SK-N-MC (cell line): ENCODE measurements at regions not wholly inside any gene's neighbourhood (a gene's known extent, or its start where the extent isn't known, plus 50 kb on each side); places are given as distances from the start of the nearest gene placed in this dataset.

Source experiments
- DNase-seq: peaks from one replicate; pipeline ENCODE4 v3.0.0-alpha.2; 2011; ENCODE audit warnings: low read depth, low spot score
- H3K27ac ChIP-seq: fragments of 200-600 bp; sonication (generic); 2 replicates; pipeline ENCODE4 v1.5.1; 2016; ENCODE audit warnings: mixed run types
- H3K36me3 ChIP-seq: fragments of 200-600 bp; sonication (generic); 2 replicates; pipeline ENCODE4 v1.6.1; 2017; ENCODE audit warnings: antibody characterized with exemption, low read length, mixed read lengths; ENCODE audit not compliant: insufficient read depth
- H3K4me3 ChIP-seq: fragments of 200-600 bp; sonication (generic); 2 replicates; pipeline ENCODE4 v1.5.1; 2016
- H3K9ac ChIP-seq: fragments of 200-600 bp; sonication (generic); 2 replicates; pipeline ENCODE4 v1.8.0; 2017; ENCODE audit warnings: mixed run types, mixed read lengths; ENCODE audit not compliant: insufficient read length
- H3K9me3 ChIP-seq: fragments of 200-600 bp; sonication (generic); 2 replicates; pipeline ENCODE4 v1.6.1; 2017; ENCODE audit warnings: low read depth, mild to moderate bottlenecking, antibody characterized with exemption, low read length, moderate library complexity, mixed read lengths
- EZH2 ChIP-seq: fragments of 200-600 bp; sonication (generic); IDR thresholded peaks from one replicate; pipeline ENCODE4 v1.6.1; 2017; ENCODE audit warnings: antibody characterized with exemption
- FOXP2 ChIP-seq: optimal IDR thresholded peaks from 2 replicates; pipeline ENCODE3; 2011; ENCODE audit warnings: mild to moderate bottlenecking, moderate library complexity; ENCODE audit not compliant: insufficient read depth; ENCODE audit errors: extremely low read length, control extremely low read depth
- POLR2AphosphoS5 ChIP-seq: IDR thresholded peaks from 2 replicates; pipeline ENCODE4 v1.6.1; 2012; ENCODE audit warnings: mild to moderate bottlenecking, low read depth, low read length, borderline replicate concordance

DNA sequence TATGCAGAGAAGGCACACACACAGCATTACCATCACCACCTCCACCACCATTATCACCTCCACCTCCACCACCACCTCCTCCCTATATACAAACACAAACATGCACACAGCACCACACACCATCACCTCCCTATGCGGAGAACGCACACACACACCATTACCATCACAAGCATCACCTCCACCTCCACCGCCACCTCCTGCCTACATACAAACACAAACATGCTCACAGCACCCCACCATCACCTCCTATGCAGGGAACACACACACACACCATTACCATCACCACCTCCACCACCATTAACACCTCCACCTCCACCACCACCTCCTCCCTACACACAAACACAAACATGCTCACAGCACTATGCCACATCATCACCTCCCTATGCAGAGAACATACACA, 236.5 kb upstream of the AFDN start:
- no peak overlapping the region for H3K27ac ChIP-seq
- DNase-seq: no peak
- no peaks in the 10 kb centered on the region for H3K9me3 ChIP-seq
- H3K9ac ChIP-seq: no peak overlapping the region
- no peak overlapping the region for H3K4me3 ChIP-seq
- TF ChIP-seq EZH2 (no peak), FOXP2 (no peak), POLR2AphosphoS5 (no peak)
- no peaks in the 10 kb centered on the region for H3K36me3 ChIP-seq
